T-helper 17 cell (primary cell): ENCODE measurements at regions not wholly inside any gene's neighbourhood (a gene's known extent, or its start where the extent isn't known, plus 50 kb on each side); places are given as distances from the start of the nearest gene placed in this dataset.
"Not testable (repeated sequence)": the region's sequence is repeated elsewhere in the genome, so short reads cannot be mapped to it uniquely, and the experiment has no call there.

Experiments used
- ATAC-seq: fragments of 150-1000 bp; cut with Tn5 transposase; 2 replicates; pipeline ENCODE4 v1.10.0; 2021; ENCODE audit warnings: mild to moderate bottlenecking, moderate library complexity
- DNase-seq, 3 donors: peaks; one replicate each; pipeline versions ENCODE4 v3.0.0 to v3.0.0-alpha.2; 2020 to 2021
- H3K9me3 ChIP-seq: one replicate; pipeline ENCODE4 v1.7.0; 2013; ENCODE audit warnings: low read length, mild to moderate bottlenecking; ENCODE audit not compliant: control insufficient read depth, poor library complexity, severe bottlenecking
- H3K27ac Mint-ChIP-seq: one replicate; pipeline ENCODE4 v1.8.0; 2022; ENCODE audit warnings: mild to moderate bottlenecking, moderate library complexity, mixed read lengths
- H3K27me3 Mint-ChIP-seq: one replicate; pipeline ENCODE4 v1.8.0; 2022; ENCODE audit warnings: mixed read lengths
- H3K36me3 Mint-ChIP-seq: one replicate; pipeline ENCODE4 v1.8.0; 2022; ENCODE audit warnings: low read depth, mixed read lengths
- H3K4me1 Mint-ChIP-seq: one replicate; pipeline ENCODE4 v1.8.0; 2022; ENCODE audit warnings: mild to moderate bottlenecking, mixed read lengths
- H3K4me3 Mint-ChIP-seq: one replicate; pipeline ENCODE4 v1.8.0; 2022; ENCODE audit warnings: mild to moderate bottlenecking, moderate library complexity, mixed read lengths

DNA sequence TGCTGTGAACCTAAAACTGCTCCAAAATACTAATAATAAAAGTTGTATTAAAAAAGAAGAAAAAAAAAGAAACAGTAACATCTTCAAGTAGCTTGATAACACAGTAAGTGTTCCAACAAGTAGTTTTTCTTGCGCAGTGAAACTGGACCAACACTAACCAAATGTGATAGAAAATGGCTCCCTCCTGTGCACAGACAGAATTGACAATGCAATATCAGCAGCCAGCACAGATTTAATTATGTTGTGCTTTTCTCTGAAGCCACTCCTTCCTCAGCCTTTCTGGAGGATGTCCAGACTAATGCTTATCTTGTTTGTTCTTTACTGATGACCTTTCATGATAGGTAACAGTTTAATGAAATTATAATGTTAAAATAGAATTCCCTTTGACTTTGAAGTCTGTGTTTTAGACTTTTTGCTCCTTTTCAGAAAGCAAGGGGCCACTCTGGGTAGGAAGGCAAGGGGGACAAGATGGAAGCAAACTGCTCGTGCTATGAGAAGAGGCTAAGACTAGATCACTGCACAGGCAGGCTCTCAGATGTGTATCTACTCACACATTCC is 147.1 kb upstream of the RPL34 start:
- no peaks in the 10 kb centered on the region for H3K36me3 Mint-ChIP-seq
- DNase-seq (no peak), ATAC-seq (no peak)
- H3K9me3 ChIP-seq, result no peaks in the 10 kb centered on the region
- H3K27me3 Mint-ChIP-seq, result no peaks in the 10 kb centered on the region
- H3K27ac Mint-ChIP-seq, result no peak overlapping the region
- H3K4me1 Mint-ChIP-seq, result peaks cover 4% of the 10 kb centered on the region
- H3K4me3 Mint-ChIP-seq, result no peak overlapping the region

DNA sequence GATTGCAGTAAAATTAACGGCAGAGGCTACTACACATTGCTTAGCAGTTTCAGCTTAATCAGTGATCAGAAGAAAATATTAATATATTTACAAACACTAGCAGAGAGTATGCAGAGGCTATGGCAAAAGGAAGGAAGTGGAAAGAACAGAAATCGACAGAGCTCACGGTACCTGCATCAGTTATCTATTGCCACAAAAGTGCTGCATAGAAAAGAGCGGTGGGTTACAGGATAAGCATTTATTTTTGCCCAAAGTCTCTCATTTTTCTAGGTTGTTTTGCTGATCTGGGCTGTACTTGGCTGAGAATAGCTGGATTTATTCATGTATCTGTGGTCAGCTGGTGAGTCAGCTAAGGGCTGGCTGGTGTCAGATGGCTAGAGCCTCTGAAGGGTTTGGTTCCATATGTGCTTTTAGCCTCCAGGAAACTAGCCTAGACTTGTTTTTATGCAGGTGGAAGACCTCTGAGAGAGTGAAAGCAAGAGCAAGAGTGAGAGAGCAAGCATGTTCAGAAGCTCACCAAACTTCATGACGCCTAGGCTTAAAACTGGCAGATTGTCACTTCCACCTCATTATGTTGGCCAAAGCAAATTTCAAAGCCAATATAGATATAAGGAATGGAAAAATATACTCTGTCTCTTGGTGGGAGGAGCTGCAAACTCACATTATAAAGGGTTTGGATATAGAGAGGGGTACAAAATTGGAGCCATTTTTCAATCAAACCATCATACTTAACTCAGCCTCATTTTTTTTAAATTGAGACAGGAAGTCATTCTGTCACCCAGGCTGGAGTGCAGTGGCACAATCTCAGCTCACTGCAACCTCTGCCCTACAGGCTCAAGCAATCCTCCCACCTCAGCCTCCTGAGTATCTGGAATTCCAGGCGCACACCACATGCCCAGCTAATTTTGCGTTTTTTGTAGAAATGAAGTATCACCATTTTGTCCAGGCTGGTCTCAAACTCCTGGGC is 153.2 kb upstream of the RPL34 start:
- no peaks in the 10 kb centered on the region for H3K36me3 Mint-ChIP-seq
- peaks cover 5% of the 10 kb centered on the region for H3K27me3 Mint-ChIP-seq
- DNase-seq (no peak), ATAC-seq (peak; percentile 32)
- H3K27ac Mint-ChIP-seq, result peak overlapping the region; percentile 12
- H3K9me3 ChIP-seq, result no peaks in the 10 kb centered on the region
- peak overlapping the region; percentile 47 for H3K4me3 Mint-ChIP-seq
- H3K4me1 Mint-ChIP-seq, result peaks cover 23% of the 10 kb centered on the region

DNA sequence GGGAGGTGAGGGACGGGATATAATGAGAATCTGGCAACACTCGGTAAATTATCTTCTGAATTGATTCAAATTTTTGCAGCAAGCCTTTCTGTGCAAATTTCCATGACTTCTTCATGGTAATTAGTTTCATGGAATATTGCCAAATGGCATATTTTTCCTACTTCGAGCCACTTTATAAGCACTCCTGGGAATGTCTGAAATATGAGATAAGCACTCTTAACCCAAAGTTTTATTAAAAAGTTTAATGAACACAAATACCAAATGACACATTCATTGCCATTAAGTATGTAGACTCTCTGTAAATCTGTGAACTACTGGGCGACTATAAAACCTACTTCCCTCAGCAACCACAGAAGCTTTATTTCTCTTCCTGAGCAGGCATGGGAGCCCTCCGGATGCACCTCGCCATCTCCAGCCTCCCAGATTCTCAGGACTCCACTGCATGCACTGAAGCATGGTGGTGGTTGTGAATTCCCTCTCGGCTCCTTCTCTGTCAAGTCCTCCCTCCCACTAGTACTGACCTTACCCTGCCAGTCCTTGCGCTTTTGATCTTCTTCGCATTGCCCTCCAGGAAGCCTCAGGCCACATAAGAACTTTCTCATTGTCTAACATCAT is 154.4 kb upstream of the RPL34 start:
- H3K4me3 Mint-ChIP-seq, result peak overlapping the region; percentile 4
- ATAC-seq, result no peak
- no peak for DNase-seq
- H3K36me3 Mint-ChIP-seq, result no peaks in the 10 kb centered on the region
- H3K27ac Mint-ChIP-seq, result no peak overlapping the region
- H3K9me3 ChIP-seq, result no peaks in the 10 kb centered on the region
- H3K4me1 Mint-ChIP-seq, result peaks cover 23% of the 10 kb centered on the region
- H3K27me3 Mint-ChIP-seq, result peaks cover 5% of the 10 kb centered on the region

DNA sequence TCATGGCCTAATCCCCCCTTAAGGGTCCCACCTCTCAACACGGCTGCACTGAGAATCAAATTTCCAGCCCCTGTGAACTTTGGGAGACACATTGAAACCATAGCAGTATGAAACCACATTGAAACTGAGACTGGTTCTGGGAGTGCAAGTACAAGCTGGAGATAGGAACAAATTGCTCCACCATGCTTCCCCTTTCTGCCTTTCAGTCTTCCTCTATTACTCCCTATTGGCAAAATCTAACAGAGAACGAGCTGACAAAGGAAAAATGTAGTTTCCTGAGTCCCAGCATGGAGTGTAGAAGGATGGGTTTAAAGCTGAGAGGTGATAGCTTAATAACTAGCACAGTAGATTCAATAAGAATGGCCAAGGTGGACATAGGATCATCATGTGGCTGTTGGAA is 161.7 kb upstream of the RPL34 start:
- Mint-ChIP-seq H3K36me3 (no peaks in the 10 kb centered on the region), H3K4me3 (no peak overlapping the region), H3K27me3 (peaks cover 5% of the 10 kb centered on the region), H3K27ac (no peak overlapping the region), H3K4me1 (peaks cover 2% of the 10 kb centered on the region)
- H3K9me3 ChIP-seq, result no peaks in the 10 kb centered on the region
- DNase-seq, result no peak
- no peak for ATAC-seq

DNA sequence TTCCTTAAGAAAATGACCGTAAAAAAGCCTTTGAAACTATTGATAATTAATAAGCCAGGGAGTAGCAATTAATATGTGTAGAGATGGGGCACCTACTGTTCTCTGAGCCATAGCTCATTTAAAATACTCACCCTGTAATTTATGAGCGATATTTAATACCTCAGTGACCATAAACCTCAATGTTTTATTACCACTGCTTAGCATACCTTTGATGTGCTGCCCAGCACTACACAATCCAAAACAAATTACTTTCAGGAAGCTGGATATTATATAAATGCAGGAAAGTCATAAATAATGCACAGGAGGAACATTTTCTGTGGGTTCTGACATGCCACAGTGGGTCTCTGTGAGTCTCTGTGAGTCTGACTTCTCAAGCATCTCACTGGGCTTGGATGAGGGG is 166.1 kb upstream of the RPL34 start:
- Mint-ChIP-seq H3K36me3 (peaks cover 3% of the 10 kb centered on the region), H3K4me3 (no peak overlapping the region)

DNA sequence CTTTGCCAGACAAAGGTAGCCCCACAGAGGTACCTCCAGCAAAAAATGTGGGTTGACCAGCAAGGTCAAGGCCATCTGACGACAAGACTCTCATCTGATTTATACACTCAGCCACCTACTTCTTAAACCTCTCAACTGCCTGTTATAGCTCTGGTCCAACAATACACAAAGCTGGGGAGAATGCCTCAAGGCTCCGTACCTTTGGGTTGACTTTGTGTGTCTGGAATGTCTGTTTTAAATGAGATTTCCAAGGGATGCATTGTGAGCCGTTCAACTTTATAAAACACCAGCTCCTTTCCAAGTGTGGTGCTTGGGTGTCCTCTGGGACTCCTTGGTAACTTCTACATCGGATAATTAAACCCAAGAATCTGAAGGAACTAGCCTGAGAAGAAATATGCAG is 167.0 kb upstream of the RPL34 start:
- H3K27me3 Mint-ChIP-seq, result no peaks in the 10 kb centered on the region
- H3K9me3 ChIP-seq, result no peaks in the 10 kb centered on the region
- DNase-seq (no peak), ATAC-seq (no peak)
- H3K36me3 Mint-ChIP-seq, result peaks cover 4% of the 10 kb centered on the region
- H3K27ac Mint-ChIP-seq, result no peak overlapping the region
- peaks cover 6% of the 10 kb centered on the region for H3K4me1 Mint-ChIP-seq
- no peak overlapping the region for H3K4me3 Mint-ChIP-seq

More for the DNA sequence above, 166.1 kb upstream of the RPL34 start:
- H3K27ac Mint-ChIP-seq, result no peak overlapping the region
- H3K27me3 Mint-ChIP-seq, result no peaks in the 10 kb centered on the region
- H3K9me3 ChIP-seq, result no peaks in the 10 kb centered on the region
- DNase-seq (no peak), ATAC-seq (no peak)
- peaks cover 3% of the 10 kb centered on the region for H3K4me1 Mint-ChIP-seq

DNA sequence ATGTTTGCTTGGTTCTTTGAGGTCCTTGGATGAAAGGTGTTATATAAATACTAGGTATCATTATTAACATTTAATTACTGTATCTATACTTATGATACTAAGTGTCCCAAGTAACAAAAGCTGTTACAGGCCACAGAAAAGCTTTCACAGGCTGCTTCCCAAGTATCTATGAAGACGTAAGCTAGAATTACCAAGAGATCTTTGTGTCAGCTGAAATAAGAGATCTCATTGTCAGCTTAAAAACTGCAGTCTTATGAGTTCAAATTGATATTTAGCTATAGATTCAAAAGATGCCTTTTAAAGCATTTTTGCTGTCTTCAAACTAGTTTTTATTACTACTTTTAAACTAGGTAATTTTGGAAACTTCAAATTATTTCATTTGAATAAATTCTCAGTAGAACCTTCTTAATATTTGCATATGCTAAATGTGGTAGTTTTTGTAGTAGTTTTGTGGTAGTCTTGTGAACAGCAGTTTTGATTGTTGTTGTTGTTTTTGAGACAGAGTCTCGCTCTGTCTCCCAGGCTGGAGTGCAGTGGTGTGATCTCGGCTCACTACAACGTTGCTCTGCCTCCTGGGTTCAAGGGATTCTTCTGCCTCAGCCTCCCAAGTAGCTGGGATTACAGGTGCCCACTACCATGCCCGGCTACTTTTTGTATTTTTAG is 170.0 kb upstream of the RPL34 start:
- peaks cover 4% of the 10 kb centered on the region for H3K36me3 Mint-ChIP-seq
- H3K27me3 Mint-ChIP-seq, result no peaks in the 10 kb centered on the region
- H3K27ac Mint-ChIP-seq, result no peak overlapping the region
- ATAC-seq (no peak), DNase-seq (no peak)
- no peak overlapping the region for H3K4me3 Mint-ChIP-seq
- H3K9me3 ChIP-seq, result no peaks in the 10 kb centered on the region
- peaks cover 6% of the 10 kb centered on the region for H3K4me1 Mint-ChIP-seq

DNA sequence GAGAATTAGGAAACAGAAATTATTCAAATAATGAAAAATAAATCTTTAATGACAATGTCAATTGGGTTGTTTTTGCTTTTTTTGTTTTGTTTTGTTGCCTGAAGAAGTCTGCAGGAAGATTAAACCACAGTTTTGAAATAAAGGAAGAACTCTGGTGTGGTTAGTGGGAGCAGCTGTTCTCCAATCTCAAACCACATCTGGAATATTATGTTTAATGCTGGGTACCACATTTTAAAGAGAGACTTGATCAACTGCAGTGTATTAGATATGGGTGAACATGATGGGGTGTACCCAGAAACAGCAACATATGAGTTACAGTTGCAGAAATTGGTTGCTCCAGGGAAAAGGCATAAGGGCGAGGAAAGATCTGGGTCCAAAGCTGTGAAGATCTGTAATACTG is 171.2 kb upstream of the RPL34 start:
- Mint-ChIP-seq H3K4me1 (peaks cover 6% of the 10 kb centered on the region), H3K27ac (no peak overlapping the region), H3K36me3 (peaks cover 4% of the 10 kb centered on the region), H3K4me3 (peak overlapping the region; percentile 9), H3K27me3 (no peaks in the 10 kb centered on the region)
- ATAC-seq (no peak), DNase-seq (no peak)
- no peaks in the 10 kb centered on the region for H3K9me3 ChIP-seq

DNA sequence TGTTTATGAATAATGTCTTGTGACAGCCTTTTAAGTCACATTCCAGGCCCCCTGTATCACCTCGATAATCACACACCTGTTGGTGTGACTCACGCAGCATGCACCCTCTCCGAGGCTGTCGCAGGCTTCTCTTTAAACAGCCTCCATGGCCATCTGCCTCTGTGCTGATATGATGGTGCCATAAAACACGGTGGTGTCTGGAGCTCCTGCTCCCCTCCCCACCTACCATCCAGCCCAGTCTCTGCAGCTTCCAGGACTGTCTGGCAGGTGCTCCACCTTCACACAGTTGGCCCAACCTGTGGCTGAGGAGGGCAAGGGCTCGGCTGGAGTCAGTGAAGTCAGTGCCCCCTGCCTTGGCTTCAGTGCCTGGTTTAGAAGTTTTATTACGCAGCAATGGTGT is 173.8 kb upstream of the RPL34 start:
- Mint-ChIP-seq H3K4me3 (no peak overlapping the region), H3K36me3 (peaks cover 2% of the 10 kb centered on the region), H3K27ac (no peak overlapping the region), H3K4me1 (peaks cover 10% of the 10 kb centered on the region), H3K27me3 (no peaks in the 10 kb centered on the region)
- ATAC-seq (no peak), DNase-seq (no peak)
- H3K9me3 ChIP-seq, result no peaks in the 10 kb centered on the region

DNA sequence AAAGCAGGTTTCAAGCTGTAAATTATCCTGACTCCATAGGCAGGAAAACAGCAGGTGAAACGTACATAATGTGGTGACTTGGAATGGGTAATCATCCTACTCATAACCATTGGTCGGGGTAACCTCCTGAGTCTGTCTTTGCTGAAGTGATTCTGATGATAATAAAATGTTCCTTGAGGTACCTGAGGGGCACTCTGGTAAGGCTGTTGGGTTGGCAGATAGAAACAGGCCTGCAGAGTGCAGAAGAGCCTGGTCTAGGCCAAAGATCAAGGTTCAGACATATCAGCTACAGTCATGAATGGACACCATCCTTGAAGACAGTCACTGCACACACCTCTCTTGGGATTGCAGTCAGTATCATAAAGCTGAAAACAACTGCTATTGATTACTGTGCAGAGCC is 174.7 kb upstream of the RPL34 start:
- ATAC-seq (no peak), DNase-seq (no peak)
- no peaks in the 10 kb centered on the region for H3K9me3 ChIP-seq
- Mint-ChIP-seq H3K4me1 (peaks cover 10% of the 10 kb centered on the region), H3K27me3 (no peaks in the 10 kb centered on the region), H3K4me3 (no peak overlapping the region), H3K27ac (no peak overlapping the region), H3K36me3 (peaks cover 2% of the 10 kb centered on the region)

DNA sequence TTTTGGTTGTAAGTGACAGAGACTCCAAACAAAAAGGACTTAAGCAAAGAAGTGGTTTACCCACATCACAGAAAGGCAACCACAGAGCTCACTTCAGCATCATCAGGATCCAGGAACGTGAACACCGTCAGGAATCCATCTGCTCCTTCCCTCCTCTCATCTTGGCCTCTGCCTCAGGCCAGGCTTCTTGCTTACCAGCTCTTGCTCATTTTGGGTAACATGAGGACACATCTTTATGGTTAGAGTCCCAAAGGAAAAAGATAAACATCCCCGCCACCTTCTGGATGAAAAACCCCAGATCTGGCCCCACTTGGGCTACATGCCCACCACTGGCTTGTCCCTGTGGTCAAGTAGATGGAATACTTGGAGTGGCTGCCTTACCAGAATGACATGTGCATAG is 176.8 kb upstream of the RPL34 start:
- H3K27me3 Mint-ChIP-seq, result no peaks in the 10 kb centered on the region
- H3K4me3 Mint-ChIP-seq, result peak overlapping the region; percentile 6
- H3K36me3 Mint-ChIP-seq, result no peaks in the 10 kb centered on the region
- H3K4me1 Mint-ChIP-seq, result peaks cover 10% of the 10 kb centered on the region
- ATAC-seq (no peak), DNase-seq (no peak)
- H3K27ac Mint-ChIP-seq, result no peak overlapping the region
- no peaks in the 10 kb centered on the region for H3K9me3 ChIP-seq

DNA sequence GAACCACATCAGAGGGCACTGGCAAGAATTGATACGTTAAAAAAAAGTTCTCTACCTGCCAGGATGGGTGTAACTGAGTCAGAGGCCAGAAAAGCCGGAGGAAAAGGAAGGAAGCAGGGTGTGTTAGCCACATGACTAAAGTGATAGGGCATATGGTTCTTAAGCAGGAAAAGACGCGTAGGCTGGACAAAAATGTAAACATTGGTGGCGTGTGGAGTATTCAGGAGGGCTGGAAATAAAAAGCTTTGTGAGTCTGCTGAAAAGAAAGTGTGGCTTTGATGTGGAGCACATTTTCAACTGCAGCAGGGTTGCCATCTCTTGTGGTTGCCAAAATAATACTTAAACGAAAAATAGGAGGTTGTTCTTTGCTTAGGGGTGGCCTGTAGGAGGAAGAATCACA is 186.5 kb upstream of the RPL34 start:
- Mint-ChIP-seq H3K36me3 (no peaks in the 10 kb centered on the region), H3K27me3 (no peaks in the 10 kb centered on the region), H3K4me1 (peaks cover 29% of the 10 kb centered on the region), H3K4me3 (peak overlapping the region; percentile 70), H3K27ac (peak overlapping the region; percentile 91)
- no peaks in the 10 kb centered on the region for H3K9me3 ChIP-seq
- no peak for DNase-seq
- ATAC-seq, result peak; percentile 79

DNA sequence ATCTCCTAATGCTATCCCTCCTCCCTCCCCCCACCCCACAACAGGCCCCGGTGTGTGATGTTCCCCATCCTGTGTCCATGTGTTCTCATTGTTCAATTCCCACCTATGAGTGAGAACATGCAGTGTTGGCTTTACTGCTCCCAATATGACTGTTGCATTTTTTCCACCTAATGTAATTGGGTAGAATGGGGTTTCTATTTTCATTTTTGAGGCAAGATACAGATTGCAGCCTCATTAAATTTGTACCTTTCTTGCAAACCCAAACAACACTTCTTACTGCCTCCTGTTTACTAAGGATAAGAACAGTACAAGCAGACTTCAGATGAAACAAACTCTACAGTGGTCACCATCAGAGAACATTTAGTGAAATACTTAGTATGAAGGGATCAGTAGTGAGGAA is 187.0 kb upstream of the RPL34 start:
- Mint-ChIP-seq H3K4me1 (peaks cover 29% of the 10 kb centered on the region), H3K27ac (peak overlapping the region; percentile 91), H3K4me3 (peak overlapping the region; percentile 70)
- not testable (repeated sequence) for H3K36me3 Mint-ChIP-seq, ATAC-seq, H3K9me3 ChIP-seq, DNase-seq, H3K27me3 Mint-ChIP-seq
